GM23338 (cell line): ENCODE measurements at regions not wholly inside any gene's neighbourhood (a gene's known extent, or its start where the extent isn't known, plus 50 kb on each side); places are given as distances from the start of the nearest gene placed in this dataset.

Source experiments
- ATAC-seq: fragments of 200-7000 bp; cut with Tn5 transposase; 3 replicates; pipeline ENCODE4 v1.9.1; 2020
- DNase-seq: peaks from one replicate; pipeline ENCODE4 v3.0.0-alpha.2; 2015; ENCODE audit warnings: low spot score
- H2AFZ ChIP-seq: fragments of 200-600 bp; sonication (generic); 2 replicates; pipeline ENCODE4 v1.8.0; 2016; ENCODE audit warnings: antibody characterized with exemption, mild to moderate bottlenecking, moderate library complexity
- H3F3A ChIP-seq: fragments of 200-600 bp; sonication (generic); replicated peaks from 2 replicates; pipeline ENCODE4 v1.8.0; 2017; ENCODE audit warnings: antibody characterized with exemption, mixed run types, low read depth
- H3K27ac ChIP-seq: fragments of 200-600 bp; sonication (generic); 2 replicates; pipeline ENCODE4 v1.6.1; 2016; ENCODE audit warnings: low read depth
- H3K27me3 ChIP-seq: fragments of 200-600 bp; sonication (generic); 2 replicates; pipeline ENCODE4 v1.8.0; 2016; ENCODE audit warnings: mild to moderate bottlenecking, mixed run types, moderate library complexity; ENCODE audit not compliant: insufficient read depth
- H3K36me3 ChIP-seq: fragments of 200-600 bp; sonication (generic); 2 replicates; pipeline ENCODE4 v1.8.0; 2016; ENCODE audit warnings: mild to moderate bottlenecking; ENCODE audit not compliant: insufficient read depth
- H3K4me1 ChIP-seq: fragments of 200-600 bp; sonication (generic); 2 replicates; pipeline ENCODE4 v1.8.0; 2016; ENCODE audit warnings: mild to moderate bottlenecking, moderate library complexity; ENCODE audit not compliant: insufficient read depth
- H3K4me2 ChIP-seq: fragments of 200-600 bp; sonication (generic); 2 replicates; pipeline ENCODE4 v1.7.1; 2017; ENCODE audit warnings: mixed run types
- H3K4me3 ChIP-seq: fragments of 200-600 bp; sonication (generic); 2 replicates; pipeline ENCODE4 v1.6.1; 2016; ENCODE audit warnings: mixed run types
- H3K79me2 ChIP-seq: fragments of 200-600 bp; sonication (generic); replicated peaks from 2 replicates; pipeline ENCODE4 v1.8.0; 2017; ENCODE audit warnings: mild to moderate bottlenecking; ENCODE audit not compliant: insufficient read depth
- H3K9me2 ChIP-seq: fragments of 200-600 bp; sonication (generic); 2 replicates; pipeline ENCODE4 v1.8.0; 2017; ENCODE audit not compliant: insufficient read depth
- H4K20me1 ChIP-seq: fragments of 200-600 bp; sonication (generic); replicated peaks from 2 replicates; pipeline ENCODE4 v1.8.0; 2017; ENCODE audit warnings: mild to moderate bottlenecking; ENCODE audit not compliant: insufficient read depth
- H3K27ac Mint-ChIP-seq: 2 replicates; pipeline ENCODE4 v1.8.0; 2020; ENCODE audit warnings: inconsistent platforms, mild to moderate bottlenecking, moderate library complexity, mixed read lengths
- H3K27me3 Mint-ChIP-seq: 3 replicates; pipeline ENCODE4 v1.8.0; 2022; ENCODE audit warnings: low read depth, mild to moderate bottlenecking, moderate library complexity, mixed read lengths, inconsistent platforms; ENCODE audit not compliant: insufficient read depth, poor library complexity
- H3K36me3 Mint-ChIP-seq: 3 replicates; pipeline ENCODE4 v1.8.0; 2021; ENCODE audit warnings: low read depth, mild to moderate bottlenecking, inconsistent platforms, moderate library complexity, mixed read lengths
- H3K4me1 Mint-ChIP-seq: 3 replicates; pipeline ENCODE4 v1.8.0; 2020; ENCODE audit warnings: mild to moderate bottlenecking, inconsistent platforms, mixed read lengths
- H3K4me3 Mint-ChIP-seq: 3 replicates; pipeline ENCODE4 v1.8.0; 2021; ENCODE audit warnings: moderate library complexity, mild to moderate bottlenecking, inconsistent platforms, mixed read lengths
- H3K9me3 Mint-ChIP-seq: 3 replicates; pipeline ENCODE4 v1.8.0; 2020; ENCODE audit warnings: moderate library complexity, mild to moderate bottlenecking, inconsistent platforms, mixed read lengths
- CREB1 ChIP-seq: fragments of 250-450 bp; sonication (Bioruptor Pico); IDR thresholded peaks from 2 replicates; pipeline ENCODE4 v1.5.0; 2020; ENCODE audit warnings: low read depth, mild to moderate bottlenecking, moderate library complexity
- CTCF ChIP-seq, 2 experiments: fragments of 200-600 bp in 1 of 2; sonication (generic) in 1 of 2; conservative IDR thresholded peaks; 2 replicates each; pipeline versions ENCODE4 v1.5.1 to v1.6.1; 2016 to 2017; ENCODE audit warnings: antibody characterized with exemption in 2 of 2, low read depth in 2 of 2, mild to moderate bottlenecking in 2 of 2, moderate library complexity in 1 of 2
- ETS1 ChIP-seq: IDR thresholded peaks from 2 replicates; pipeline ENCODE4 v1.6.1; 2016; ENCODE audit warnings: antibody characterized with exemption
- EZH2 ChIP-seq: fragments of 200-600 bp; sonication (generic); IDR thresholded peaks from one replicate; pipeline ENCODE4 v1.8.0; 2017; ENCODE audit warnings: antibody characterized with exemption, mild to moderate bottlenecking, low read depth; ENCODE audit not compliant: unreplicated experiment
- EZH2phosphoT487 ChIP-seq: fragments of 200-600 bp; sonication (generic); IDR thresholded peaks from one replicate; pipeline ENCODE4 v1.8.1; 2018; ENCODE audit warnings: antibody characterized with exemption; ENCODE audit not compliant: unreplicated experiment
- JUNB ChIP-seq: IDR thresholded peaks from one replicate; pipeline ENCODE4 v1.6.1; 2016; ENCODE audit warnings: antibody characterized with exemption; ENCODE audit not compliant: unreplicated experiment
- NANOG ChIP-seq: IDR thresholded peaks from 2 replicates; pipeline ENCODE4 v1.6.1; 2016; ENCODE audit warnings: antibody characterized with exemption, borderline replicate concordance
- POLR2AphosphoS5 ChIP-seq: IDR thresholded peaks from 2 replicates; pipeline ENCODE4 v1.6.1; 2016; ENCODE audit warnings: antibody characterized with exemption, low read depth
- REST ChIP-seq: IDR thresholded peaks from one replicate; pipeline ENCODE4 v1.6.1; 2018; ENCODE audit warnings: antibody characterized with exemption; ENCODE audit not compliant: unreplicated experiment
- STAT1 ChIP-seq: IDR thresholded peaks from one replicate; pipeline ENCODE4 v1.6.1; 2016; ENCODE audit warnings: antibody characterized with exemption; ENCODE audit not compliant: unreplicated experiment
- ZNF114 ChIP-seq: fragments of 250-450 bp; sonication (Bioruptor Pico); IDR thresholded peaks from 2 replicates; pipeline ENCODE4 v1.5.0; 2020; ENCODE audit warnings: mild to moderate bottlenecking, moderate library complexity
- ZNF331 ChIP-seq: fragments of 250-450 bp; sonication (Bioruptor Pico); IDR thresholded peaks from 2 replicates; pipeline ENCODE4 v1.5.0; 2020; ENCODE audit warnings: low read depth, mild to moderate bottlenecking, moderate library complexity
- ZNF462 ChIP-seq: fragments of 250-450 bp; sonication (Bioruptor Pico); IDR thresholded peaks from 2 replicates; pipeline ENCODE4 v1.5.0; 2020; ENCODE audit warnings: mild to moderate bottlenecking, moderate library complexity

GRCh38 chr4:141548791-141549190 lies 87.6 kb upstream of the IL15 start:
- peaks cover 4% of the 10 kb centered on the region; the same call in 1 of the 2 replicates for H3K9me2 ChIP-seq
- H3K79me2 ChIP-seq: no peaks in the 10 kb centered on the region
- no peak overlapping the region for H3K4me2 ChIP-seq
- peaks cover 30% of the 10 kb centered on the region for H3K9me3 Mint-ChIP-seq
- TF ChIP-seq ETS1: no peak
- no peak for TF ChIP-seq REST
- TF ChIP-seq EZH2: no peak
- no peak for TF ChIP-seq CTCF (conservative IDR thresholded peaks at IDR 0.05; ENCODE audit: low read depth in 2 of 2)
- no peak for TF ChIP-seq EZH2phosphoT487
- no peak for TF ChIP-seq POLR2AphosphoS5
- no peak for TF ChIP-seq ZNF462 (CRISPR knock-in tag)
- TF ChIP-seq NANOG: no peak
- no peak for TF ChIP-seq ZNF331 (CRISPR knock-in tag)
- no peak for TF ChIP-seq CREB1 (CRISPR knock-in tag)
- TF ChIP-seq JUNB: no peak
- TF ChIP-seq STAT1: no peak
- TF ChIP-seq ZNF114 (CRISPR knock-in tag): no peak
- H3K4me1 Mint-ChIP-seq: no peaks in the 10 kb centered on the region
- no peaks in the 10 kb centered on the region for H3K27me3 ChIP-seq
- no peak overlapping the region for H3K27ac ChIP-seq
- H3K4me1 ChIP-seq: no peaks in the 10 kb centered on the region
- no peak for ATAC-seq
- no peak overlapping the region for H3K4me3 Mint-ChIP-seq
- no peak overlapping the region for H2AFZ ChIP-seq
- no peaks in the 10 kb centered on the region for H4K20me1 ChIP-seq
- no peak for DNase-seq
- H3K4me3 ChIP-seq: no peak overlapping the region
- H3K27me3 Mint-ChIP-seq: peaks cover 2% of the 10 kb centered on the region
- H3K27ac Mint-ChIP-seq: no peak overlapping the region
- H3K36me3 ChIP-seq: no peaks in the 10 kb centered on the region
- H3K36me3 Mint-ChIP-seq: peaks cover 16% of the 10 kb centered on the region; the same call in 2 of the 3 replicates
- no peaks in the 10 kb centered on the region for H3F3A ChIP-seq
